Tibial nerve (tissue), 4 donors: ENCODE measurements at regions not wholly inside any gene's neighbourhood (a gene's known extent, or its start where the extent isn't known, plus 50 kb on each side); places are given as distances from the start of the nearest gene placed in this dataset.

Experiments used
- CTCF ChIP-seq, 5 experiments: fragments of 200-600 bp in 3 of 5; fragments of 450-650 bp in 2 of 5; sonication (generic) in 3 of 5; IDR thresholded peaks; one replicate each; pipeline ENCODE4 v1.5.1; 2016 to 2019; ENCODE audit warnings: antibody characterized with exemption in 5 of 5, mild to moderate bottlenecking in 3 of 5, moderate library complexity in 2 of 5
- EP300 ChIP-seq, 2 donors: sonication (generic); formaldehyde crosslinking; IDR thresholded peaks; one replicate each; pipeline ENCODE4 v1.6.1; 2017; ENCODE audit warnings: antibody characterized with exemption in 2 of 2, mild to moderate bottlenecking in 1 of 2

GRCh38 chr14:54256156-54256555 is 140.7 kb upstream of the CDKN3 start:
- no peak for TF ChIP-seq CTCF (IDR thresholded peaks at IDR 0.05)
- no peak for TF ChIP-seq EP300 (IDR thresholded peaks at IDR 0.05)
